MM.1S (cell line): ENCODE measurements at regions not wholly inside any gene's neighbourhood (a gene's known extent, or its start where the extent isn't known, plus 50 kb on each side); places are given as distances from the start of the nearest gene placed in this dataset.

Experiments
- DNase-seq: peaks from one replicate; pipeline ENCODE4 v3.0.0-alpha.2; 2015
- H2AFZ ChIP-seq: fragments of 300-600 bp; sonication (generic); 2 replicates; pipeline ENCODE4 v1.6.0; 2016; ENCODE audit warnings: antibody characterized with exemption, low read length
- H3F3A ChIP-seq: fragments of 300-600 bp; sonication (generic); 2 replicates; pipeline ENCODE4 v1.6.1; 2016; ENCODE audit warnings: mild to moderate bottlenecking, antibody characterized with exemption, low read length, moderate library complexity, mixed read lengths; ENCODE audit not compliant: insufficient read depth
- H3K27ac ChIP-seq: fragments of 300-600 bp; sonication (generic); 2 replicates; pipeline ENCODE4 v1.5.1; 2016; ENCODE audit warnings: mild to moderate bottlenecking, low read length
- H3K27me3 ChIP-seq: fragments of 300-600 bp; sonication (generic); replicated peaks from 2 replicates; pipeline ENCODE4 v1.6.0; 2016; ENCODE audit warnings: low read length; ENCODE audit not compliant: insufficient read depth
- H3K36me3 ChIP-seq: fragments of 300-600 bp; sonication (generic); replicated peaks from 2 replicates; pipeline ENCODE4 v1.6.1; 2016; ENCODE audit warnings: mild to moderate bottlenecking, low read length, mixed read lengths; ENCODE audit not compliant: insufficient read depth
- H3K4me1 ChIP-seq: fragments of 300-600 bp; sonication (generic); 2 replicates; pipeline ENCODE4 v1.6.1; 2016; ENCODE audit warnings: low read length, mixed read lengths
- H3K4me2 ChIP-seq: fragments of 300-600 bp; sonication (generic); 2 replicates; pipeline ENCODE4 v1.6.0; 2016; ENCODE audit warnings: low read depth, low read length
- H3K4me3 ChIP-seq: fragments of 300-600 bp; sonication (generic); 2 replicates; pipeline ENCODE4 v1.5.1; 2016; ENCODE audit warnings: low read length, mixed read lengths
- H3K79me2 ChIP-seq: fragments of 300-600 bp; sonication (generic); 2 replicates; pipeline ENCODE4 v1.6.1; 2016; ENCODE audit warnings: mixed run types, low read length, mixed read lengths
- H3K9ac ChIP-seq: fragments of 300-600 bp; sonication (generic); 2 replicates; pipeline ENCODE4 v1.6.1; 2016; ENCODE audit warnings: low read length, mixed read lengths
- H3K9me2 ChIP-seq: fragments of 300-600 bp; sonication (generic); replicated peaks from 2 replicates; pipeline ENCODE4 v1.6.1; 2016; ENCODE audit warnings: mild to moderate bottlenecking, low read length, mixed read lengths; ENCODE audit not compliant: insufficient read depth
- H3K9me3 ChIP-seq: fragments of 300-600 bp; sonication (generic); replicated peaks from 2 replicates; pipeline ENCODE4 v1.6.1; 2016; ENCODE audit warnings: mild to moderate bottlenecking, low read length, mixed read lengths; ENCODE audit not compliant: insufficient read depth
- H4K20me1 ChIP-seq: fragments of 300-600 bp; sonication (generic); 2 replicates; pipeline ENCODE4 v1.6.1; 2016; ENCODE audit warnings: mild to moderate bottlenecking, low read length, moderate library complexity, mixed read lengths; ENCODE audit not compliant: insufficient read depth
- CTCF ChIP-seq: fragments of 300-600 bp; sonication (generic); IDR thresholded peaks from 2 replicates; pipeline ENCODE4 v1.5.1; 2016; ENCODE audit warnings: antibody characterized with exemption, low read length, mixed read lengths
- EZH2 ChIP-seq: fragments of 300-600 bp; sonication (generic); optimal IDR thresholded peaks from 2 replicates; pipeline ENCODE3; 2017; ENCODE audit warnings: low read depth, mild to moderate bottlenecking, antibody characterized with exemption, low read length, mixed read lengths
- EZH2phosphoT487 ChIP-seq: fragments of 300-600 bp; sonication (generic); IDR thresholded peaks from 2 replicates; pipeline ENCODE4 v1.6.1; 2018; ENCODE audit warnings: antibody characterized with exemption, low read length

GRCh38 chr14:47921133-47921532 is 245.7 kb upstream of the MDGA2 start:
- Histone ChIP-seq H3K79me2 (no peaks in the 10 kb centered on the region), H2AFZ (no peak overlapping the region), H3K9me2 (no peaks in the 10 kb centered on the region), H3K4me1 (no peaks in the 10 kb centered on the region), H3K9me3 (no peaks in the 10 kb centered on the region), H4K20me1 (no peaks in the 10 kb centered on the region), H3F3A (no peaks in the 10 kb centered on the region), H3K27me3 (no peaks in the 10 kb centered on the region), H3K27ac (no peak overlapping the region), H3K4me2 (no peak overlapping the region), H3K9ac (no peak overlapping the region), H3K4me3 (no peak overlapping the region), H3K36me3 (no peaks in the 10 kb centered on the region)
- TF ChIP-seq CTCF (no peak), EZH2 (no peak), EZH2phosphoT487 (no peak)
- DNase-seq = no peak

GRCh38 chr14:47919997-47920396 is 244.6 kb upstream of the MDGA2 start:
- Histone ChIP-seq H3K27ac (no peak overlapping the region), H2AFZ (no peak overlapping the region), H3K9ac (no peak overlapping the region), H3K79me2 (no peaks in the 10 kb centered on the region), H3K4me2 (no peak overlapping the region), H3K27me3 (no peaks in the 10 kb centered on the region), H3K9me2 (no peaks in the 10 kb centered on the region), H4K20me1 (no peaks in the 10 kb centered on the region), H3K9me3 (no peaks in the 10 kb centered on the region), H3K4me3 (no peak overlapping the region), H3K36me3 (no peaks in the 10 kb centered on the region), H3K4me1 (no peaks in the 10 kb centered on the region), H3F3A (no peaks in the 10 kb centered on the region)
- TF ChIP-seq CTCF (no peak), EZH2phosphoT487 (no peak), EZH2 (no peak)
- DNase-seq = no peak

GRCh38 chr14:47919334-47919846 is 244.0 kb upstream of the MDGA2 start:
- H3K4me3 ChIP-seq = no peak overlapping the region
- H3K79me2 ChIP-seq = no peaks in the 10 kb centered on the region
- no peaks in the 10 kb centered on the region for H4K20me1 ChIP-seq
- H3K27ac ChIP-seq = no peak overlapping the region
- H2AFZ ChIP-seq = no peak overlapping the region
- H3K9me2 ChIP-seq = no peaks in the 10 kb centered on the region
- no peaks in the 10 kb centered on the region for H3K9me3 ChIP-seq
- no peak for DNase-seq
- H3K4me1 ChIP-seq = no peaks in the 10 kb centered on the region
- no peaks in the 10 kb centered on the region for H3F3A ChIP-seq
- no peaks in the 10 kb centered on the region for H3K27me3 ChIP-seq
- TF ChIP-seq CTCF (no peak), EZH2 (no peak), EZH2phosphoT487 (no peak)
- H3K36me3 ChIP-seq = no peaks in the 10 kb centered on the region
- no peak overlapping the region for H3K4me2 ChIP-seq
- H3K9ac ChIP-seq = no peak overlapping the region
